ENCODE measurements at regions not wholly inside any gene's neighbourhood (a gene's known extent, or its start where the extent isn't known, plus 50 kb on each side); places are given as distances from the start of the nearest gene placed in this dataset.

GRCh38 chr21:24220446-24220845 is 1386.8 kb downstream of the MRPL39 start:
- TF ChIP-seq GATA2 (IDR thresholded peaks at IDR 0.05; ENCODE audit: low read depth, low read length) (no peak), GATA3 (IDR thresholded peaks at IDR 0.05; ENCODE audit: low read depth, low read length) (no peak)

GRCh38 chr21:24217151-24217550 is 1390.1 kb downstream of the MRPL39 start:
- TF ChIP-seq GATA3 (IDR thresholded peaks at IDR 0.05; ENCODE audit: low read depth, low read length) (no peak), GATA2 (IDR thresholded peaks at IDR 0.05; ENCODE audit: low read depth, low read length) (no peak)

GRCh38 chr21:24210130-24210529 is 1397.2 kb downstream of the MRPL39 start:
- no peak for TF ChIP-seq GATA2 (IDR thresholded peaks at IDR 0.05; ENCODE audit: low read depth, low read length)
- TF ChIP-seq GATA3 (IDR thresholded peaks at IDR 0.05; ENCODE audit: low read depth, low read length), result no peak

GRCh38 chr21:24208562-24209260 is 1398.6 kb downstream of the MRPL39 start:
- TF ChIP-seq GATA3 (IDR thresholded peaks at IDR 0.05; ENCODE audit: low read depth, low read length), result no peak
- no peak for TF ChIP-seq GATA2 (IDR thresholded peaks at IDR 0.05; ENCODE audit: low read depth, low read length)

- TF ChIP-seq GATA2 (IDR thresholded peaks at IDR 0.05; ENCODE audit: low read depth, low read length) (peak; percentile 46; the same call in 1 of the 2 replicates), GATA3 (IDR thresholded peaks at IDR 0.05; ENCODE audit: low read depth, low read length) (peak; percentile 67)
These were observed 1402.0 kb downstream of the MRPL39 start for GRCh38 chr21:24205319-24205718.

- TF ChIP-seq GATA2 (IDR thresholded peaks at IDR 0.05; ENCODE audit: low read depth, low read length) (peak; percentile 83), GATA3 (IDR thresholded peaks at IDR 0.05; ENCODE audit: low read depth, low read length) (peak; percentile 91)
These were observed 1402.6 kb downstream of the MRPL39 start for GRCh38 chr21:24204641-24205040.

- TF ChIP-seq GATA3 (IDR thresholded peaks at IDR 0.05; ENCODE audit: low read depth, low read length), result no peak
- no peak for TF ChIP-seq GATA2 (IDR thresholded peaks at IDR 0.05; ENCODE audit: low read depth, low read length)
These were observed 1407.2 kb downstream of the MRPL39 start for GRCh38 chr21:24200052-24200451.

- TF ChIP-seq GATA3 (IDR thresholded peaks at IDR 0.05; ENCODE audit: low read depth, low read length) (no peak), GATA2 (IDR thresholded peaks at IDR 0.05; ENCODE audit: low read depth, low read length) (no peak)
These were observed 1409.4 kb downstream of the MRPL39 start for GRCh38 chr21:24197923-24198322.

- TF ChIP-seq GATA3 (IDR thresholded peaks at IDR 0.05; ENCODE audit: low read depth, low read length) (no peak), GATA2 (IDR thresholded peaks at IDR 0.05; ENCODE audit: low read depth, low read length) (no peak)
These were observed 1410.1 kb downstream of the MRPL39 start for GRCh38 chr21:24197132-24197643.

- TF ChIP-seq GATA2 (IDR thresholded peaks at IDR 0.05; ENCODE audit: low read depth, low read length) (no peak), GATA3 (IDR thresholded peaks at IDR 0.05; ENCODE audit: low read depth, low read length) (no peak)
These were observed 1418.8 kb downstream of the MRPL39 start for GRCh38 chr21:24188506-24188905.

- TF ChIP-seq GATA3 (IDR thresholded peaks at IDR 0.05; ENCODE audit: low read depth, low read length) (no peak), GATA2 (IDR thresholded peaks at IDR 0.05; ENCODE audit: low read depth, low read length) (no peak)
These were observed 1424.2 kb downstream of the MRPL39 start for GRCh38 chr21:24183077-24183476.

- TF ChIP-seq GATA2 (IDR thresholded peaks at IDR 0.05; ENCODE audit: low read depth, low read length), result no peak
- TF ChIP-seq GATA3 (IDR thresholded peaks at IDR 0.05; ENCODE audit: low read depth, low read length), result no peak
These were observed 1428.2 kb downstream of the MRPL39 start for GRCh38 chr21:24179110-24179509.

GRCh38 chr21:24175106-24175505 is 1432.2 kb downstream of the MRPL39 start:
- TF ChIP-seq GATA3 (IDR thresholded peaks at IDR 0.05; ENCODE audit: low read depth, low read length) (no peak), GATA2 (IDR thresholded peaks at IDR 0.05; ENCODE audit: low read depth, low read length) (no peak)

GRCh38 chr21:24171736-24172135 is 1435.5 kb downstream of the MRPL39 start:
- TF ChIP-seq GATA2 (IDR thresholded peaks at IDR 0.05; ENCODE audit: low read depth, low read length) (no peak), GATA3 (IDR thresholded peaks at IDR 0.05; ENCODE audit: low read depth, low read length) (no peak)

GRCh38 chr21:24163539-24163938 is 1443.7 kb downstream of the MRPL39 start:
- TF ChIP-seq GATA3 (IDR thresholded peaks at IDR 0.05; ENCODE audit: low read depth, low read length), result no peak
- TF ChIP-seq GATA2 (IDR thresholded peaks at IDR 0.05; ENCODE audit: low read depth, low read length), result no peak
